ENCODE measurements at regions not wholly inside any gene's neighbourhood (a gene's known extent, or its start where the extent isn't known, plus 50 kb on each side); places are given as distances from the start of the nearest gene placed in this dataset.
A peak's percentile ranks its signal among the peaks of the same experiment; 100 is the strongest.

DNA sequence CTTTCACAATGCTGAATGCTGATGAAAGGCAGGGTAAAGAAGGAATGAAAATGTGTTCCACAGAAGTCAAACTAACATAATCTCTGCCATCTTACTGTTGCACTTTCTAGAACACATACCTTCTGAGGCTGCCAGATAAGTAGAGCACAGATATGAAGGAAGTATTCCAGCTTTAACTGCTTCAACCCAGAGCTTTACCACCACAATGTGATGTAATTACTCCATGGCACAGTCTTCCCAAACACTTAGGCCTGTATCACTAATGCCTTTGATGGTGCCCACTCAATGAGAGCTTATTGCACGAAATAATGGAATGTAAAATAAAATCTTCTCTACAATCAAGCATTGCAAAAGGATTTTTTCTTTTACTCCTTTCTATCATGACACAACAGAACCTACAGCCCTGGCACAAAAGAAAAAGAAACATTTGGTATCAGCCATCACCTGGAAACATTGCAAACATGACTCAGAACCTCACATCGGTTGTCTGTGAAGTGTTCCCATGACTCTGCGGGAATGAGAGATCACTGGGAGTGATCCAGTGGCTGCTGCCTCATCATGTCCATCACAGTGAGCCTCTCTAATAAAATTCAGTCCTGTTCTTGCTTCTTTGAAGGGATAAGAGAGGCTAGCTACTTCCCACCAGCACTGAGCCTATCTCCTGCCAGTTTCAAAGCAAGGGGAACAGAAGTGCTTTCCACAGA lies 385.8 kb downstream of the EFNA5 start:
- TF ChIP-seq GATA3 (IDR thresholded peaks at IDR 0.05; ENCODE audit: low read depth, low read length), result no peak
- TF ChIP-seq GATA2 (IDR thresholded peaks at IDR 0.05; ENCODE audit: low read depth, low read length), result no peak

DNA sequence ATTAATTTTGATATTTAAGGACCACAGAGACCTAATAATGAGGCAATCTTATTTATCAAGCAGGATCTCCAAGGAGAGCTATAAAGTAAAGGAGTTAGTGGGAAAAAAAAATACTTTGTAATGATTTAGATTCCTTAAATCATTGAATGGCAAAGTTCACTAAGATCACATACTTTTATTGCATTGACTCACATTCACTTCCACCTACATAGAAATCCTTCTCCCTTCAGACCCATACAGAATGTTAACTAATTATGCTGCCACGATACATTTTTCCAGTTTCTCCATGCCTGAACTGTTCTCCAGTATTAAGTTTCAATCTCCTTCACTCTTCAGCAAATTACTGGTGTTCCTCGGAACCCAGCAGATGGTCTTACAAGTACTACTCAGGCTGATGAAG lies 388.7 kb downstream of the EFNA5 start:
- no peak for TF ChIP-seq GATA2 (IDR thresholded peaks at IDR 0.05; ENCODE audit: low read depth, low read length)
- no peak for TF ChIP-seq GATA3 (IDR thresholded peaks at IDR 0.05; ENCODE audit: low read depth, low read length)

DNA sequence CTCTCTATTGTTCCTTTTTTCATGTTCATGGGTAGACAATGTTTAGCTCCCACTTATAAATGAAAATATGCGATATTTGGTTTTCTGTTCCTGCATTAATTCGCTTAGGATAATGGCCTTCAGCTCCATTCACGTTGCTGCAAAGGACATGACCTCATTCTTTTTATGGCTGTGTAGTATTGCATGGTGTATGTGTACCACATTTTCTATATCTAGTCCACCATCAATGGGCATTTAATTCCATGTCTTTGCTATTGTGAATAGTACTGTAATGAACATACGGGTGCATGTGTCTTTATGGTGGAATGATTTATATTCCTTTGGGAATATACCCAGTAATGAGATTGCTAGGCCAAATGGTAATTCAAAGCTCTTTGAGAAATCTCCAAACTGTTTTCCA lies 392.0 kb downstream of the EFNA5 start:
- no peak for TF ChIP-seq GATA3 (IDR thresholded peaks at IDR 0.05; ENCODE audit: low read depth, low read length)
- TF ChIP-seq GATA2 (IDR thresholded peaks at IDR 0.05; ENCODE audit: low read depth, low read length), result no peak

DNA sequence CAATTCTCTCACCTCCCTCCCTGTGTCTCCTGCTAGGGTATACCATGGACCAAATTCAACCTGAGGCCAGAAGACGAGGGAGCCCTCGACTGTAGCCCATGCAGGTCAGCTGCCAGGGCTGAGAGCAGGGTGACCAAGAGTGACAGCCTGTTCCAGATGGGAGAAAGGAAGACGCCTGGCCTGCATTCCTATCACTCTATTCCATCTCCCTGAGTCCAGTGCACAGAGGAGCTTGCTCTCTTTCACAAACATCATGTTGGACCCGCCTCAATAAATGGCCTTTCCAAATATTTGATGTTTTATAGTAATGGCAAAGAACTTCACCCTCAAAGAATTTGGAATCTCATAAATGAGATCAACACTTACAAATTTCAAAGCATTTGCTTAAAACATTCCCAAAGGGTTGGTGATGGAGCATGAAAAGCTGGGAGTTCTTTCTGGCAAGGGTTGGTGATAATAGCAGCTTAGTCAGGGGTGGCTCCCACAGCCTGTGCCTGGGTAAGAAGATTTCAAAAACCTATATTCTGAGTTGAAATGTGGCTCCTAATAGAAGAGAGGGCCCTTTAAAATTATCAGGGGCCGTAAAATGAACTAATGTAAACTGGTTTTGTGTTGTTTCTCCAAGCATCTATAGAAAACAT lies 393.1 kb downstream of the EFNA5 start:
- TF ChIP-seq GATA3 (IDR thresholded peaks at IDR 0.05; ENCODE audit: low read depth, low read length) (no peak), GATA2 (IDR thresholded peaks at IDR 0.05; ENCODE audit: low read depth, low read length) (no peak)

DNA sequence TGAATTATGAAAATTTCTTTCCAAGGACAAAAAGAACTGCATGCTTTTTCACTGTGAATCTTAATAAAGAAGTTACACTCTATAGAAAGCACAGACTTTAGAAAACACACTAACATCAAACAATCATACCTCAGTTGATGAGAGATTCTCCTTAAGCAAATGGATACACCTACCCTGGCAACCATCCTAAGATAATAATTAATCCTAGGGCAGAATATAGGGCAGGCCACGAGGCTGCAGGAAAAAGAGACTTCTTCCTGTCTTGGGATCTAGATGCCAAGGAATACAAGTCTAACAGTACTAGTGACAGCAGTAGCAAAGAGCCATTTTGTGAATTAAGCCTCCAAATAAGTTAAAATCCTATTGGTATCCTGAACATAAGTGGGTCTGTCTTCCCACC lies 395.4 kb downstream of the EFNA5 start:
- no peak for TF ChIP-seq GATA3 (IDR thresholded peaks at IDR 0.05; ENCODE audit: low read depth, low read length)
- no peak for TF ChIP-seq GATA2 (IDR thresholded peaks at IDR 0.05; ENCODE audit: low read depth, low read length)

DNA sequence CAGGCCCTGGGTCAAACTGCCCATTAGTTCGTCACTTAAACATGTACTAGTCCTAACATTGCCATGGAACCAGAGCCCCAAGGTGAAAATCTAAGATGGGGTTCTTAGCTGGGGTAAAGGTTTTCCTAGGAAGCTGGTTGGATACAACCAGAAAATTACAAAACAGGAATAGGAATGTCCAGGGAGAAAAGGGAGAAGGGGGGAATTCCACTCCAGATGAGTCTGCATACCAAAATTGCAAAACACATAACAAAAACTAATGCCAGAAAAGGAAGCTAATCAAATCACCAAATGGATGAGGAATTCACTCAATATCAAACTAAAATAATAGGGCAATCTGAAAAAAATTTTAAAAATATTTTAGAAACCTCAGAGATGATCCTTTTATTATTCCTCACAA lies 396.2 kb downstream of the EFNA5 start:
- TF ChIP-seq GATA2 (IDR thresholded peaks at IDR 0.05; ENCODE audit: low read depth, low read length), result no peak
- no peak for TF ChIP-seq GATA3 (IDR thresholded peaks at IDR 0.05; ENCODE audit: low read depth, low read length)

DNA sequence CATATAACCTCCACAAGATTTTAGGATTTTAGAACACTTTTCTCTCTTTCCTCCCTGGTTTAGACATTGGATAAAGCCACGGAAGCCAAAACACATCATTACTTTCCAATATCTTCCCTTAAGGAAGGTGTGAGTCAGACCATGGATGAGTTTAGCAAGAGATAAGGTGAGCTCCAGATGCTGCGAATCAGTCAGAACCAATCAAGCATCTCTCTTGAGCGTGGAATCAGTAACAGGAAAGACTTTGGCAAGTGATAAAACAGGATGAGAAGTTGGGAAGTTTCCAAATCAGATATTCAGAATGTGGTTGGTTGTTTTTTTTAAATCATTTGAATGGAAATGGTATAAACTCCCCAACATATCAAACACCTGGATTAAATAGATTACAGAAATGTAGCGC lies 397.8 kb downstream of the EFNA5 start:
- TF ChIP-seq GATA3 (IDR thresholded peaks at IDR 0.05; ENCODE audit: low read depth, low read length), result no peak
- TF ChIP-seq GATA2 (IDR thresholded peaks at IDR 0.05; ENCODE audit: low read depth, low read length), result 0 out of 2 replicates have a peak, but pooled peaks have one; percentile 31

DNA sequence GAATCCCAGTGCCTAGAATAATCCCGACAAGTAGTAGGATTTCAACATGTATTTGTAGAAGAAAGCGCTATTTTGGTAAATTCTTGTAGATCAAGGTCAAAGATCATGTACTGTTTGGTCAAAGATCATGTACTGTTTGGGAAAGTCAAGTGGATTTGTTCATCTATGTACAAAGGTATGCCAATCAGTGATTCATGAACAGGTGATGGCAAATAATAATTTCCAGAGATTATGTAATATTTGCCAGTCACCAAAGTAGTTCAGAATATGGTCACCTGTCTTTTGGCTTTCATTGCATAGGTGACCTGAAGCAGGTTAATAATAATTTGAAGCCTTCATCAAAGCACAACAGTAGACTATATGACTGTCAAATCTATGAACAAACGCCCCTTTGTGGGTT lies 398.2 kb downstream of the EFNA5 start:
- TF ChIP-seq GATA3 (IDR thresholded peaks at IDR 0.05; ENCODE audit: low read depth, low read length), result no peak

DNA sequence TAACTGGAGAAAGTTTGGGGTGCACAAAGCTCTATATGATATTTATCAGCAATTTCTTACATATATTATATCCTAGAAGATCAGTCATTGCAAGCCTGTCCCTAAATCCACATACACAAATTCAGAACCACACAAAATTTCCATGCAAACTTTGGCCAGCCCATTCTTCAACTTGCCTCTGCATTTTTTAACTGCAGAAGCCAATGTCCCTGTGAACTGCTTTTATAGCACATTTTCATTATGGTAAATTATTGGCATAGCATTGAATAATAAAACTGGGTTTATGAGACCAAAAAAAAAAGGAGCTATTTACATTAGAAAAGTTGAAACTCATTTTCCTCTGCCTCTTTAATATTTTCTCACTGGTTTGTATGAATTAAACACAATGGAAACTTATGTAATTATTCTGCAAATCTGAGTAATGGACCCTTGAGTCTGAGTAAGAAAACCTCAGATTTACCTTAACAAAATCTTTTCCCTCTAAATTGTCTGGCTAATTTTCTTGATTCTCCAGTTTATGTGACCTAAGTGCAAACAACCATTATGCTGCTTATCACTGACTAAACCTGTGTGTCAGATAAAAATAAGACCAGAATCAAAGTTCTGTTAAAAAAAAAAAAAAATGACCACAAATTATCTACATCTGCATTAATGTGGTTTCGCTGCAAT lies 398.9 kb downstream of the EFNA5 start:
- TF ChIP-seq GATA2 (IDR thresholded peaks at IDR 0.05; ENCODE audit: low read depth, low read length) (no peak), GATA3 (IDR thresholded peaks at IDR 0.05; ENCODE audit: low read depth, low read length) (no peak)

DNA sequence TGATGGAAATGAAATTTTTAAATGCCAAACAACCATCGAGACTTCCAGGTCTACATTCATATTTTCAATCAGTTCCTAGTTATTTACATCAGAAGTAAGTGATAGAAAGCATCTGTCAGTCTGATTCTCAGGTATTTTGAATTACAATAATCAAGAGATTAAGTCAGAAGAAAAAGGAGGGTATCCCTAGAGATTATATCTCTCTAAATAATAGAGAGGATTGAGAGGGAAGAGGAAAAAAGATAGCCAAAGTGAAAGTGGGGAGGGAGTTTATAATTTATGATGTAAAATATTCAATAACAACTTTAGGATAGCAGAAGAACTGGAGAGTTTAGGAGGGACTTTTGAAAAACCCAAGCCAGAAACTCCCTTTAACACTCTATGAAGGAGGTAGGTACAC lies 400.2 kb downstream of the EFNA5 start:
- TF ChIP-seq GATA3 (IDR thresholded peaks at IDR 0.05; ENCODE audit: low read depth, low read length), result no peak

DNA sequence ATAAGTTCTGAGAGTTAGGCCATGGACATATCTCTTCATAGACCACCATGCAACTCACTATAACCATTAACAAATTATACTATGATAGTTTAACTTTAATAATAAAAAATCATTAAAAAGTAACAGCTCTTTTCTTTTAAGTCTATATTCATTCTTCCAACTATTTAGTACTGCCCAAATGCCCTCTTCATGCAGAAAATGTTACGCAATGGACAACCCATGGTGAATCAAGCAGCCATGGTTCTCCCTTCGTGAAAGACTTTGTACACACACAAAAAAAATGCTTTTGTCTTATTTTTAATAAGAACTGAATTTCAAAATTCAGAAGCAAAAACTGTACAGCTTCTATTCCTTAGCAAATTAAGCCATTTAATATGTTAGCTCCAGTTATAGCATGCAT lies 401.1 kb downstream of the EFNA5 start:
- TF ChIP-seq GATA3 (IDR thresholded peaks at IDR 0.05; ENCODE audit: low read depth, low read length) (no peak), GATA2 (IDR thresholded peaks at IDR 0.05; ENCODE audit: low read depth, low read length) (no peak)

DNA sequence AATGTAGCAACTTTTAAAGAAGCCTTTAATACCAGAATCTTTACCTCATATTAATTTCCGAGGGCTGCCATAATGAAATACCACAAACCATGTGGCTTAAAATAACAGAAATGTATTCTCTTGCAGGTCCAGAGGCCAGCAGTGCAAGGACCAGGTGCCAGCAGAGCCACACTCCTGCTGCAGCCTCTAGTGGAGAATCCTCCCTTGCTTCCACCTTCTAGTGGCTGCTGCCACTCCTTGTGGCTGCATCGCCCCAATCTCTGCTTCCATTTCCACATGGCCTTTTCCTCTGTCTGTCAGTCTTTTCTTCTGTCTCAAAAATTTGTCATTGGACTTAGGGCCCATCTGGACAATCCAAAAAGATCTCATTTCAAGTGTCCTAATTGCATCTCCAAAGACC lies 401.5 kb downstream of the EFNA5 start:
- no peak for TF ChIP-seq GATA3 (IDR thresholded peaks at IDR 0.05; ENCODE audit: low read depth, low read length)
- no peak for TF ChIP-seq GATA2 (IDR thresholded peaks at IDR 0.05; ENCODE audit: low read depth, low read length)

DNA sequence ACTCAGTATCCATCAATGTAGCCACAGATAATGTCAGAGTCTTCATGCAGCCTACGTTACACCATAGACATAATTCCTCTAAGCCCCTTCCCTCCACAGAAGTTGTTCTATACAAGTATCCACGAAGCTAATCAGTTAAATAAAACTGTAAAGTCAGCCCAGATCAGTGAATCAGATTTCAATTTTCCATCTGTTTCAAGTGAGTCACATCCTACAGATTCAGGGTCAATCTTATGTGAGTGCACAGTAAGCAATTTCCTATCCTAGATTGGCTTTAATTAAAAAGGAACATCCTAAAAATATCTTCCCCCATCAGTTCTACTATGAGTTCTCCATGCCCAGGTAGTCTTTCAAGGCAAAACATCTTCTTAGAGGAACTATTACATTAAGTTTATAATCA lies 402.5 kb downstream of the EFNA5 start:
- TF ChIP-seq GATA2 (IDR thresholded peaks at IDR 0.05; ENCODE audit: low read depth, low read length) (no peak), GATA3 (IDR thresholded peaks at IDR 0.05; ENCODE audit: low read depth, low read length) (no peak)

DNA sequence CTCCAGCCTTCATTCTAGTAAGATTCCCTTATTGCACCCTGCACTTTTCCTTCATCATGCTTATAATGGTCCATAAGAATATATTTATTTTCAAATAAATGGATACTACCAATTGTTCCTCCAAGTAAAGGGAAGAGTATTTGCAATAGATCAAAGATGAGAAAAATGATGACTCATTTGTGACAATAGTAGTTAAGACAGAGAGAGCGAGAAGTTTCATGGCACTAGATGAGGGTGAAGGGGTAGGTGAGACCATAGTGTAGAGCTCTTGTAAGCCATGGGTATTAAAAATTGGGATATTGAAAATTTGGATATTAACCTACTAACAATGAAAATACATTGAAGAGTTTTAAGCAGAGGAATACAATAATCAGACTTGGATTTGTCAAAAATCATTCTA lies 404.6 kb downstream of the EFNA5 start:
- TF ChIP-seq GATA2 (IDR thresholded peaks at IDR 0.05; ENCODE audit: low read depth, low read length) (no peak), GATA3 (IDR thresholded peaks at IDR 0.05; ENCODE audit: low read depth, low read length) (no peak)

DNA sequence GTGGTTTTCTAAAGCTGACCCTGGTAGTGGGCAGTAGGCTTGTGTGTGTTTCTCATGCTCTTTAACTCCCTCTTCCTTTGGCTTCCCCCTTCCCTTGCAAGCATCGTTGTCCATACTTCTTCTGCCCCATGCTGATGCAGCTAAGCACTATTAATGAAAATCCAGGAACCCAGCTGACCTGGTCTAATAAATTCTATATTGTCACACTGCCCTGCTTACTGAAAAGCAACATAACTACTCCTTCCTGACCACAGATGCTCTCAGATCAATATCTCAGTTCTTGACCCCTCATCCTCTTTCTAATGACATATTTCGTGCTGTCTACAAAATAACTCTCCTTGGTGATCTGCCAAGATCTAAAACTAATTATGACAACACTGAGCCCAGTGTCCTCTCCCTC lies 405.5 kb downstream of the EFNA5 start:
- no peak for TF ChIP-seq GATA3 (IDR thresholded peaks at IDR 0.05; ENCODE audit: low read depth, low read length)
- peak; percentile 41; the same call in 1 of the 2 replicates for TF ChIP-seq GATA2 (IDR thresholded peaks at IDR 0.05; ENCODE audit: low read depth, low read length)
